ENCODE measurements at regions not wholly inside any gene's neighbourhood (a gene's known extent, or its start where the extent isn't known, plus 50 kb on each side); places are given as distances from the start of the nearest gene placed in this dataset.

DNA sequence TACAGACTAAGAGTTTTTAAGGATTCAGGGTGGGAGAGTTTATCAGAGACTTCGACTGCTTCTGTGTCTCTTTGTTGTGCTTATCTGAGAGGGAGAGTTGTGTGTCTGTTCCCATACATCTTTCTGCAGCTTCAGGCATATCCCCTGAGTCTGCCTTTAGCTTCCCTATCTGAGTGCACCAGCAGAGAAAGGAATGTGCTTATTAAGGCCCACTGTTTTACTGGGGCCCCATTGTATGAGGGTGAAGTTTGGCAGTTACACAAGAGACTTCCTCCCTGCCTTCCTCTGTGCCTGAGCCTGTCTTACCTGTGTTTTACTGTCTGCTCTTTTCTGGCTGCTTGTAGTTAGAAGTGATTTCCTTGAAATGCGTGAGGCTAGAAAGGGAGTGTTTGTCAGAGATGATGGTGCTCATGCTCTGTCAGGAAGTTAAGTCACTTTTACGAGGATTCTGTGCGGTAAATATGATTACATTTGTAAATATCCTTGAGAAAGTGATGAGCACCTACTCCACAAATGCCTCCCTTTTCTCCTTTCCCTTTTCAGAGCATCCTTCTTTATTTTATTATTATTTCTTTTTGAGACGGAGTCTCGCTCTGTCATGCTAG, 1228.9 kb upstream of the MIR17HG start:
- Histone ChIP-seq H3K4me2 (no peak overlapping the region), H3K9me2 (ENCODE audit: insufficient read depth) (no peaks in the 10 kb centered on the region), H3K79me2 (ENCODE audit: low read depth) (no peaks in the 10 kb centered on the region), H4K20me1 (ENCODE audit: insufficient read depth) (no peaks in the 10 kb centered on the region), H3K4me1 (replicated peaks; ENCODE audit: insufficient read depth) (no peaks in the 10 kb centered on the region), H3K4me3 (no peak overlapping the region), H3K27me3 (ENCODE audit: insufficient read depth, low read depth) (no peaks in the 10 kb centered on the region), H3F3A (ENCODE audit: insufficient read depth, low read depth) (no peaks in the 10 kb centered on the region), H3K36me3 (ENCODE audit: low read depth) (no peaks in the 10 kb centered on the region), H2AFZ (no peak overlapping the region), H3K9me3 (ENCODE audit: insufficient read depth, low read depth) (no peaks in the 10 kb centered on the region), H3K27ac (no peak overlapping the region)
- BruUV-seq (replicated peaks): no TSS peak
- intact Hi-C loops (cut with micrococcal nuclease; ENCODE audit: unreplicated experiment): no loop called here
- ChIA-PET CTCF (no interaction called here), POLR2A (ENCODE audit: unreplicated experiment) (no interaction called here)
- no peak for DNase-seq
- TF ChIP-seq, protein P1, sequence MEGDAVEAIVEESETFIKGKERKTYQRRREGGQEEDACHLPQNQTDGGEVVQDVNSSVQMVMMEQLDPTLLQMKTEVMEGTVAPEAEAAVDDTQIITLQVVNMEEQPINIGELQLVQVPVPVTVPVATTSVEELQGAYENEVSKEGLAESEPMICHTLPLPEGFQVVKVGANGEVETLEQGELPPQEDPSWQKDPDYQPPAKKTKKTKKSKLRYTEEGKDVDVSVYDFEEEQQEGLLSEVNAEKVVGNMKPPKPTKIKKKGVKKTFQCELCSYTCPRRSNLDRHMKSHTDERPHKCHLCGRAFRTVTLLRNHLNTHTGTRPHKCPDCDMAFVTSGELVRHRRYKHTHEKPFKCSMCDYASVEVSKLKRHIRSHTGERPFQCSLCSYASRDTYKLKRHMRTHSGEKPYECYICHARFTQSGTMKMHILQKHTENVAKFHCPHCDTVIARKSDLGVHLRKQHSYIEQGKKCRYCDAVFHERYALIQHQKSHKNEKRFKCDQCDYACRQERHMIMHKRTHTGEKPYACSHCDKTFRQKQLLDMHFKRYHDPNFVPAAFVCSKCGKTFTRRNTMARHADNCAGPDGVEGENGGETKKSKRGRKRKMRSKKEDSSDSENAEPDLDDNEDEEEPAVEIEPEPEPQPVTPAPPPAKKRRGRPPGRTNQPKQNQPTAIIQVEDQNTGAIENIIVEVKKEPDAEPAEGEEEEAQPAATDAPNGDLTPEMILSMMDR (conservative IDR thresholded peaks at IDR 0.05): no peak

DNA sequence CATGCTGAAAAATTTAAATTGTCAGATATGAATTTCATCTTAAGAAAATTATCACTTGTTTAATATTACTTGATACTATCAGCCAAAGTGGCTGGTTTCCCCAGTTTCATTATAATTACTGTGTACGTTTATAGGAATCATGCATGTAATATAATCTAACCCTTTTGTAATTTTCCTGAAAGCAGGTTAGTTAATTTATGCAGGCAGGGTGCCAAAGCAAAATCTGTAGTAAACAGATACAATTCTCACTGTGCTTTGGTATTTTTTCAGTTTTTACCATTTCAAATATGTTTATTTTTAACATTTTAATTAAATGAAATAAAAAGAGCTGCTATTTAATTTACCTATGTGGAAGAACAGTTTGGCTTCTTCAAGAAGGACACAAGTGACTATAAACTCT, 1227.5 kb upstream of the MIR17HG start:
- H2AFZ ChIP-seq: no peak overlapping the region
- no peak overlapping the region for H3K27ac ChIP-seq
- BruUV-seq (replicated peaks): no TSS peak
- DNase-seq: no peak
- no peaks in the 10 kb centered on the region for H3K27me3 ChIP-seq (ENCODE audit: insufficient read depth, low read depth)
- H3K9me2 ChIP-seq (ENCODE audit: insufficient read depth): no peaks in the 10 kb centered on the region
- no peaks in the 10 kb centered on the region for H3K9me3 ChIP-seq (ENCODE audit: insufficient read depth, low read depth)
- no peak overlapping the region for H3K4me2 ChIP-seq
- H4K20me1 ChIP-seq (ENCODE audit: insufficient read depth): no peaks in the 10 kb centered on the region
- CTCF ChIA-PET: no interaction called here
- H3K79me2 ChIP-seq (ENCODE audit: low read depth): no peaks in the 10 kb centered on the region
- no peaks in the 10 kb centered on the region for H3K4me1 ChIP-seq (replicated peaks; ENCODE audit: insufficient read depth)
- no peak overlapping the region for H3K4me3 ChIP-seq
- no peaks in the 10 kb centered on the region for H3F3A ChIP-seq (ENCODE audit: insufficient read depth, low read depth)
- no peaks in the 10 kb centered on the region for H3K36me3 ChIP-seq (ENCODE audit: low read depth)
- POLR2A ChIA-PET (ENCODE audit: unreplicated experiment): no interaction called here
- TF ChIP-seq EZH2 (IDR thresholded peaks at IDR 0.05; ENCODE audit: low read depth): no peak
- TF ChIP-seq, protein P1 (conservative IDR thresholded peaks at IDR 0.05): no peak
- intact Hi-C loops (cut with micrococcal nuclease; ENCODE audit: unreplicated experiment): no loop called here

DNA sequence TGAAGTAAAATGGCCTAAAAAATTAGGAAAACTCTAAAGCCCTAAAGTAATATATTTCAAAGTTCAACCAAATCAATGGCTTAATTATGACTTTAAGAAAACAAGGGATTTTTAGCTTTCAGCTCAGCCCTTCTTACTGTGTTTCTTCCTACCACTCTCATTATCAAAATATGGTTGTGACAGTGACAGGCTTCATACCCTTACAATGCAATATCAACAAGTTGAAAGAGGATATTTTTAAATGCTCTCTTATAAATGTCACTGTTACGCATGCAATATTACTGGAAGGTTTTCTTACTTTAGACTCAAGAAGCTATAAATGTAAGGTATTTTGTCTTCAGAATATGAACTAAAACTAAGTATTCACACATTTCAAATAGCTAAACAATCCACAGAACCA, 1225.7 kb upstream of the MIR17HG start:
- no peak overlapping the region for H3K4me2 ChIP-seq
- H3F3A ChIP-seq (ENCODE audit: insufficient read depth, low read depth): no peaks in the 10 kb centered on the region
- H3K79me2 ChIP-seq (ENCODE audit: low read depth): no peaks in the 10 kb centered on the region
- no TSS peak for BruUV-seq (replicated peaks)
- CTCF ChIA-PET: no interaction called here
- no peak for DNase-seq
- no peaks in the 10 kb centered on the region for H3K4me1 ChIP-seq (replicated peaks; ENCODE audit: insufficient read depth)
- H2AFZ ChIP-seq: no peak overlapping the region
- no peaks in the 10 kb centered on the region for H3K9me3 ChIP-seq (ENCODE audit: insufficient read depth, low read depth)
- no peaks in the 10 kb centered on the region for H3K36me3 ChIP-seq (ENCODE audit: low read depth)
- TF ChIP-seq, protein P1 (conservative IDR thresholded peaks at IDR 0.05): no peak
- no peak for TF ChIP-seq EZH2 (IDR thresholded peaks at IDR 0.05; ENCODE audit: low read depth)
- H3K9me2 ChIP-seq (ENCODE audit: insufficient read depth): no peaks in the 10 kb centered on the region
- H3K4me3 ChIP-seq: no peak overlapping the region
- POLR2A ChIA-PET (ENCODE audit: unreplicated experiment): no interaction called here
- no peaks in the 10 kb centered on the region for H4K20me1 ChIP-seq (ENCODE audit: insufficient read depth)
- H3K27ac ChIP-seq: no peak overlapping the region
- intact Hi-C loops (cut with micrococcal nuclease; ENCODE audit: unreplicated experiment): no loop called here
- no peaks in the 10 kb centered on the region for H3K27me3 ChIP-seq (ENCODE audit: insufficient read depth, low read depth)
